CD14-positive monocyte (primary cell): ENCODE measurements at regions not wholly inside any gene's neighbourhood (a gene's known extent, or its start where the extent isn't known, plus 50 kb on each side); places are given as distances from the start of the nearest gene placed in this dataset.
A peak's percentile ranks its signal among the peaks of the same experiment; 100 is the strongest.

Experiments used
- DNase-seq, 3 donors: peaks; one replicate each; pipeline ENCODE4 v3.0.0-alpha.2; 2011 to 2022
- H2AFZ ChIP-seq: 2 replicates; pipeline ENCODE4 v1.6.0; 2012; ENCODE audit warnings: mild to moderate bottlenecking, low read depth, low read length, inconsistent platforms; ENCODE audit not compliant: insufficient read depth, poor library complexity, severe bottlenecking
- H3K27ac ChIP-seq, 2 donors: 1 replicate in 1 of 2; 2 replicates in 1 of 2; pipeline ENCODE4 v1.5.1; 2012 to 2013; ENCODE audit warnings: low read length in 2 of 2, control low read depth in 1 of 2, inconsistent platforms in 1 of 2, low read depth in 1 of 2, mild to moderate bottlenecking in 1 of 2
- H3K27me3 ChIP-seq, 2 donors: one replicate each; pipeline versions ENCODE4 v1.6.0 to v1.6.1; 2011 to 2013; ENCODE audit warnings: low read length in 2 of 2; ENCODE audit not compliant: control insufficient read depth in 2 of 2, insufficient read depth in 2 of 2
- H3K36me3 ChIP-seq, 2 donors: replicated peaks in 1 of 2; 1 replicate in 1 of 2; 2 replicates in 1 of 2; pipeline versions ENCODE4 v1.5.1 to v1.6.1; 2012 to 2013; ENCODE audit warnings: low read length in 2 of 2, control low read depth in 1 of 2, inconsistent platforms in 1 of 2, mild to moderate bottlenecking in 1 of 2; ENCODE audit not compliant: insufficient read depth in 2 of 2, control insufficient read depth in 1 of 2
- H3K4me1 ChIP-seq, 2 donors: 1 replicate in 1 of 2; 2 replicates in 1 of 2; pipeline versions ENCODE4 v1.5.1 to v1.6.1; 2012 to 2013; ENCODE audit warnings: low read length in 2 of 2, control low read depth in 1 of 2, inconsistent platforms in 1 of 2, mild to moderate bottlenecking in 1 of 2, moderate library complexity in 1 of 2; ENCODE audit not compliant: insufficient read depth in 2 of 2, control insufficient read depth in 1 of 2
- H3K4me2 ChIP-seq: replicated peaks from 2 replicates; pipeline ENCODE3; 2012; ENCODE audit warnings: low read length, moderate library complexity, mild to moderate bottlenecking; ENCODE audit not compliant: poor library complexity, severe bottlenecking; ENCODE audit errors: extremely low read depth
- H3K4me3 ChIP-seq, 3 experiments: fragments of 200-600 bp in 1 of 3; sonication (generic) in 1 of 3; replicated peaks in 1 of 3; 1 replicate in 2 of 3; 2 replicates in 1 of 3; pipeline ENCODE4 v1.5.1; 2011 to 2013; ENCODE audit warnings: low read length in 3 of 3, mild to moderate bottlenecking in 3 of 3, control low read depth in 2 of 3, low read depth in 2 of 3, inconsistent platforms in 1 of 3, moderate library complexity in 1 of 3
- H3K79me2 ChIP-seq: 2 replicates; pipeline ENCODE4 v1.6.0; 2012; ENCODE audit warnings: mild to moderate bottlenecking, control low read depth, inconsistent platforms, low read length, moderate library complexity; ENCODE audit not compliant: insufficient read depth
- H3K9ac ChIP-seq: 2 replicates; pipeline ENCODE4 v1.6.0; 2017; ENCODE audit warnings: low read length, mild to moderate bottlenecking; ENCODE audit not compliant: insufficient read depth, poor library complexity, severe bottlenecking
- H3K9me3 ChIP-seq, 2 donors: replicated peaks in 1 of 2; 1 replicate in 1 of 2; 2 replicates in 1 of 2; pipeline versions ENCODE4 v1.5.1 to v1.6.1; 2012 to 2013; ENCODE audit warnings: low read length in 2 of 2, control low read depth in 1 of 2; ENCODE audit not compliant: control insufficient read depth in 1 of 2, insufficient read depth in 1 of 2
- H4K20me1 ChIP-seq: 2 replicates; pipeline ENCODE4 v1.6.0; 2012; ENCODE audit warnings: mild to moderate bottlenecking, low read length, control low read depth, moderate library complexity; ENCODE audit not compliant: insufficient read depth
- H3K27ac Mint-ChIP-seq, 7 donors: one replicate each; pipeline ENCODE4 v1.8.0; 2020; ENCODE audit warnings: mild to moderate bottlenecking in 7 of 7, mixed read lengths in 7 of 7, moderate library complexity in 6 of 7, inconsistent platforms in 2 of 7
- H3K27me3 Mint-ChIP-seq, 3 donors: one replicate each; pipeline ENCODE4 v1.8.0; 2021 to 2022; ENCODE audit warnings: low read depth in 3 of 3, mild to moderate bottlenecking in 3 of 3, mixed read lengths in 3 of 3, moderate library complexity in 3 of 3, inconsistent platforms in 1 of 3
- H3K36me3 Mint-ChIP-seq, 2 donors: one replicate each; pipeline ENCODE4 v1.8.0; 2020; ENCODE audit warnings: mixed read lengths in 2 of 2, inconsistent platforms in 1 of 2, mild to moderate bottlenecking in 1 of 2
- H3K4me1 Mint-ChIP-seq: one replicate; pipeline ENCODE4 v1.8.0; 2020; ENCODE audit warnings: mild to moderate bottlenecking, mixed read lengths
- H3K4me3 Mint-ChIP-seq, 2 donors: one replicate each; pipeline ENCODE4 v1.8.0; 2020; ENCODE audit warnings: mild to moderate bottlenecking in 2 of 2, mixed read lengths in 2 of 2, moderate library complexity in 1 of 2
- H3K9me3 Mint-ChIP-seq, 7 donors: one replicate each; pipeline ENCODE4 v1.8.0; 2020 to 2022; ENCODE audit warnings: mixed read lengths in 7 of 7, mild to moderate bottlenecking in 6 of 7, moderate library complexity in 6 of 7, inconsistent platforms in 2 of 7
- WGBS: methylation state at CpG from one replicate; pipeline ENCODE4 v1.1.5; 2013; ENCODE audit warnings: missing lambda C conversion rate; ENCODE audit not compliant: insufficient coverage; 5-methylcytosine and 5-hydroxymethylcytosine counted together
- intact Hi-C, 2 donors: fragments of 100-400 bp; cut with micrococcal nuclease; formaldehyde crosslinking; loops; one replicate each; pipeline versions ENCODE4 v1.15.0 to v1.15.1; 2023
- TF ChIP-seq, protein P1 (sequence below): fragments of 200-600 bp; IDR thresholded peaks from one replicate; pipeline ENCODE4 v1.8.0; 2022; ENCODE audit warnings: antibody characterized with exemption, mild to moderate bottlenecking

DNA sequence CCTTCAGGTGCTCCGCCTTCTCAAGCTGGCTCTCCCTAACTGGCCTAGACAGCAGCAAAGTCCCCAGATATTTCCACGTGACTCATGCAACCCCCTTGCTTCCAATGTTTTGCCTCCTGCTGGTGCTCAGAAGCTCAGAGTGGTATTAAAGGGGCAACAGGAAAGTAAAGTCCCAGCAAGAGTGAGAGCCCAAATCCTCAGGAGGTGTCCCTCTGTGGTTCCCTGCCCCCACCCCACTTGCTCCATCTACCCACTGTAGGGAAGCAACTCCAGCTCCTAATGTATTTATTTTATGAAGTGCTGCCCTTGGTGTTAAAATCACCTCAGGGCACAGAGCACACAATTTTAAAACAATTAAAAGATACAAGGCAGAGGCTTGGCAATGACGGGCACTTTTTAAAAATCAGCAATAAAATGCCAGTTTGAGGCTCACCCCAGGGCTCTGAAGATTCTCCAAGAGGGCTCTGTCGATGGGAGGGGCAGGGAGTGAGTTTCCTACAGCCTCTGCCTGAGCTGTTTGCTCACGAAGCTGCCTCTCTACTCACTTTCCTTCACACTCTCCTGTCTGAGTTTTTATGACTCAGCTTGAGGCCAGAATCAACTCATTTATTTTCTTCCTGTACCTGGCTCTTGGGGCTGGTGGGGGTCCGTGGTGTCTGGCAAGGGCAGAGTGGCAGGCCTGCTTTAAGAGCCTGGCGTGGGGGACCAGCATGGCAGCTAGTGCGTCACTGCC lies 81.9 kb upstream of the MAX start:
- no peak overlapping the region for H3K27ac ChIP-seq
- H3K4me3 ChIP-seq, result no peak overlapping the region
- peaks cover 8 to 17% (median 12%) of the 10 kb centered on the region in 7 donors for H3K9me3 Mint-ChIP-seq
- no peaks in the 10 kb centered on the region for H3K4me1 Mint-ChIP-seq
- TF ChIP-seq, protein P1, sequence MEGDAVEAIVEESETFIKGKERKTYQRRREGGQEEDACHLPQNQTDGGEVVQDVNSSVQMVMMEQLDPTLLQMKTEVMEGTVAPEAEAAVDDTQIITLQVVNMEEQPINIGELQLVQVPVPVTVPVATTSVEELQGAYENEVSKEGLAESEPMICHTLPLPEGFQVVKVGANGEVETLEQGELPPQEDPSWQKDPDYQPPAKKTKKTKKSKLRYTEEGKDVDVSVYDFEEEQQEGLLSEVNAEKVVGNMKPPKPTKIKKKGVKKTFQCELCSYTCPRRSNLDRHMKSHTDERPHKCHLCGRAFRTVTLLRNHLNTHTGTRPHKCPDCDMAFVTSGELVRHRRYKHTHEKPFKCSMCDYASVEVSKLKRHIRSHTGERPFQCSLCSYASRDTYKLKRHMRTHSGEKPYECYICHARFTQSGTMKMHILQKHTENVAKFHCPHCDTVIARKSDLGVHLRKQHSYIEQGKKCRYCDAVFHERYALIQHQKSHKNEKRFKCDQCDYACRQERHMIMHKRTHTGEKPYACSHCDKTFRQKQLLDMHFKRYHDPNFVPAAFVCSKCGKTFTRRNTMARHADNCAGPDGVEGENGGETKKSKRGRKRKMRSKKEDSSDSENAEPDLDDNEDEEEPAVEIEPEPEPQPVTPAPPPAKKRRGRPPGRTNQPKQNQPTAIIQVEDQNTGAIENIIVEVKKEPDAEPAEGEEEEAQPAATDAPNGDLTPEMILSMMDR, result no peak
- no peaks in the 10 kb centered on the region for H3K36me3 Mint-ChIP-seq
- H3K4me2 ChIP-seq, result no peak overlapping the region
- intact Hi-C loops, result no loop called here
- no peaks in the 10 kb centered on the region for H3K79me2 ChIP-seq
- no peaks in the 10 kb centered on the region for H3K36me3 ChIP-seq
- WGBS, result 88% methylated on average over 1 of the region's 8 CpGs
- H3K4me3 Mint-ChIP-seq, result no peak overlapping the region
- H3K4me1 ChIP-seq, result no peaks in the 10 kb centered on the region
- no peak overlapping the region for H3K9ac ChIP-seq
- H3K27ac Mint-ChIP-seq, result no peak overlapping the region
- no peaks in the 10 kb centered on the region for H3K27me3 ChIP-seq
- peaks cover 5 to 7% (median 6%) of the 10 kb centered on the region in 3 donors for H3K27me3 Mint-ChIP-seq
- DNase-seq, result no peak
- H2AFZ ChIP-seq, result no peak overlapping the region
- H3K9me3 ChIP-seq, result peaks cover 10 to 14% of the 10 kb centered on the region in 2 donors
- no peaks in the 10 kb centered on the region for H4K20me1 ChIP-seq

DNA sequence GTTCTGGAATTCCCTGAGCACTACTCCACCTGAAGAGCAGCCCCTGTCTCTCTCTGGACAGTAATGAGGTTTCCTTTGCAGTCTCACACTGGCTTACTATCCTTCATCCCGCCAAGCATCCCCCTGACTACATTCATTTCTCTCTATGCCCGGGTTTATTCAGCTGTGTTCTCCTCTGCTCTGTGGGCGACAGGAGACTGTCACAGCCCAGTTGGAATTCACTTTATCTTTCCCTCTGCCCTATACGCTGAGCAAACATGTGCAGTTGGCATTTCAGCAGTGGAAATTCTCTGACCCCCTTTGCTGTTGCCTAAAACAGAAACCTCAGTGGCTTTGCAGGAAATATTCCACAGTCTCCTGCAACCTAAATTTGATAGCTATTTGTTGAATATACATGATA lies 83.5 kb upstream of the MAX start:
- Histone ChIP-seq H3K27ac (no peak overlapping the region), H3K9me3 (peaks cover 10 to 14% of the 10 kb centered on the region in 2 donors), H3K9ac (no peak overlapping the region), H3K36me3 (no peaks in the 10 kb centered on the region), H3K4me2 (no peak overlapping the region), H3K79me2 (no peaks in the 10 kb centered on the region), H3K27me3 (no peaks in the 10 kb centered on the region), H3K4me1 (no peaks in the 10 kb centered on the region), H4K20me1 (no peaks in the 10 kb centered on the region), H3K4me3 (no peak overlapping the region), H2AFZ (no peak overlapping the region)
- Mint-ChIP-seq H3K4me3 (no peak overlapping the region), H3K9me3 (peaks cover 8 to 17% (median 12%) of the 10 kb centered on the region in 7 donors), H3K4me1 (no peaks in the 10 kb centered on the region), H3K27me3 (peaks cover 3 to 7% (median 7%) of the 10 kb centered on the region in 3 donors), H3K27ac (peak overlapping the region in 1 of 7 donors; percentile 77), H3K36me3 (no peaks in the 10 kb centered on the region)
- WGBS, result 89% methylated on average over 4 of the region's 4 CpGs
- intact Hi-C loops, result no loop called here
- DNase-seq, result no peak
- TF ChIP-seq, protein P1, result no peak
